KOPT-K1 (cell line): ENCODE measurements at regions not wholly inside any gene's neighbourhood (a gene's known extent, or its start where the extent isn't known, plus 50 kb on each side); places are given as distances from the start of the nearest gene placed in this dataset.

Source experiments
- H3K27ac ChIP-seq: fragments of 200-600 bp; sonication (generic); 2 replicates; pipeline ENCODE4 v1.5.1; 2016; ENCODE audit warnings: antibody characterized with exemption, mild to moderate bottlenecking, low read depth, low read length; ENCODE audit not compliant: poor library complexity, severe bottlenecking
- H3K36me3 ChIP-seq: fragments of 200-600 bp; sonication (generic); 2 replicates; pipeline ENCODE4 v1.5.1; 2017; ENCODE audit warnings: antibody characterized with exemption, mild to moderate bottlenecking, low read length, moderate library complexity; ENCODE audit not compliant: insufficient read depth
- H3K9me3 ChIP-seq: fragments of 200-600 bp; sonication (generic); 2 replicates; pipeline ENCODE4 v1.5.1; 2017; ENCODE audit warnings: antibody characterized with exemption, low read length, mild to moderate bottlenecking; ENCODE audit not compliant: insufficient read depth, poor library complexity, severe bottlenecking

- no peak overlapping the region for H3K27ac ChIP-seq
- H3K9me3 ChIP-seq: no peaks in the 10 kb centered on the region
- no peaks in the 10 kb centered on the region for H3K36me3 ChIP-seq
Measured at GRCh38 chr6:21448485-21449109, 145.0 kb upstream of the SOX4 start.

GRCh38 chr6:21450149-21450548 is 143.4 kb upstream of the SOX4 start:
- Histone ChIP-seq H3K9me3 (no peaks in the 10 kb centered on the region), H3K36me3 (no peaks in the 10 kb centered on the region), H3K27ac (no peak overlapping the region)

- H3K9me3 ChIP-seq: no peaks in the 10 kb centered on the region
- H3K27ac ChIP-seq: no peak overlapping the region
- no peaks in the 10 kb centered on the region for H3K36me3 ChIP-seq
Measured at GRCh38 chr6:21450628-21451027, 142.9 kb upstream of the SOX4 start.

GRCh38 chr6:21451546-21452013 is 142.0 kb upstream of the SOX4 start:
- Histone ChIP-seq H3K9me3 (no peaks in the 10 kb centered on the region), H3K36me3 (no peaks in the 10 kb centered on the region), H3K27ac (no peak overlapping the region)

GRCh38 chr6:21454262-21454661 is 139.3 kb upstream of the SOX4 start:
- Histone ChIP-seq H3K36me3 (no peaks in the 10 kb centered on the region), H3K27ac (no peak overlapping the region), H3K9me3 (no peaks in the 10 kb centered on the region)

GRCh38 chr6:21455071-21455470 is 138.5 kb upstream of the SOX4 start:
- H3K36me3 ChIP-seq: no peaks in the 10 kb centered on the region
- no peak overlapping the region for H3K27ac ChIP-seq
- no peaks in the 10 kb centered on the region for H3K9me3 ChIP-seq

- no peak overlapping the region for H3K27ac ChIP-seq
- no peaks in the 10 kb centered on the region for H3K9me3 ChIP-seq
- no peaks in the 10 kb centered on the region for H3K36me3 ChIP-seq
Measured at GRCh38 chr6:21457647-21458046, 135.9 kb upstream of the SOX4 start.

GRCh38 chr6:21459641-21460040 is 133.9 kb upstream of the SOX4 start:
- Histone ChIP-seq H3K27ac (no peak overlapping the region), H3K9me3 (no peaks in the 10 kb centered on the region), H3K36me3 (no peaks in the 10 kb centered on the region)

GRCh38 chr6:21461844-21462518 is 131.6 kb upstream of the SOX4 start:
- Histone ChIP-seq H3K9me3 (no peaks in the 10 kb centered on the region), H3K36me3 (no peaks in the 10 kb centered on the region), H3K27ac (no peak overlapping the region)

- no peaks in the 10 kb centered on the region for H3K9me3 ChIP-seq
- no peaks in the 10 kb centered on the region for H3K36me3 ChIP-seq
- no peak overlapping the region for H3K27ac ChIP-seq
Measured at GRCh38 chr6:21462519-21462852, 131.1 kb upstream of the SOX4 start.

- H3K36me3 ChIP-seq: no peaks in the 10 kb centered on the region
- H3K9me3 ChIP-seq: no peaks in the 10 kb centered on the region
- no peak overlapping the region for H3K27ac ChIP-seq
Measured at GRCh38 chr6:21467091-21467490, 126.5 kb upstream of the SOX4 start.

GRCh38 chr6:21468461-21468860 is 125.1 kb upstream of the SOX4 start:
- Histone ChIP-seq H3K36me3 (no peaks in the 10 kb centered on the region), H3K9me3 (no peaks in the 10 kb centered on the region), H3K27ac (no peak overlapping the region)

- no peaks in the 10 kb centered on the region for H3K36me3 ChIP-seq
- H3K9me3 ChIP-seq: no peaks in the 10 kb centered on the region
- H3K27ac ChIP-seq: no peak overlapping the region
Measured at GRCh38 chr6:21469213-21469612, 124.3 kb upstream of the SOX4 start.

- Histone ChIP-seq H3K36me3 (no peaks in the 10 kb centered on the region), H3K9me3 (no peaks in the 10 kb centered on the region), H3K27ac (no peak overlapping the region)
Measured at GRCh38 chr6:21476112-21476511, 117.4 kb upstream of the SOX4 start.

- no peaks in the 10 kb centered on the region for H3K9me3 ChIP-seq
- H3K27ac ChIP-seq: no peak overlapping the region
- H3K36me3 ChIP-seq: no peaks in the 10 kb centered on the region
Measured at GRCh38 chr6:21478411-21478810, 115.1 kb upstream of the SOX4 start.

GRCh38 chr6:21478883-21479539 is 114.5 kb upstream of the SOX4 start:
- no peak overlapping the region for H3K27ac ChIP-seq

More at GRCh38 chr6:21478883-21479539, 114.5 kb upstream of the SOX4 start:
- Histone ChIP-seq H3K36me3 (no peaks in the 10 kb centered on the region), H3K9me3 (no peaks in the 10 kb centered on the region)
